ENCODE measurements at regions not wholly inside any gene's neighbourhood (a gene's known extent, or its start where the extent isn't known, plus 50 kb on each side); places are given as distances from the start of the nearest gene placed in this dataset.
"Not testable (repeated sequence)": the region's sequence is repeated elsewhere in the genome, so short reads cannot be mapped to it uniquely, and the experiment has no call there.

- no peaks in the 10 kb centered on the region for H3K4me1 Mint-ChIP-seq
- DNase-seq (no peak), ATAC-seq (no peak)
- H3K27ac Mint-ChIP-seq = no peak overlapping the region
- no peaks in the 10 kb centered on the region for H3K36me3 Mint-ChIP-seq
- no peak overlapping the region for H3K4me3 Mint-ChIP-seq
- no peaks in the 10 kb centered on the region for H3K27me3 Mint-ChIP-seq
- POLR2A ChIA-PET = no interaction called here
- H3K9me3 Mint-ChIP-seq = peaks cover 3 to 47% (median 19%) of the 10 kb centered on the region in 9 donors
Observed at GRCh38 chr11:29255401-29255800, 761.4 kb downstream of the KCNA4 start.

GRCh38 chr11:29251738-29252137 is 765.1 kb downstream of the KCNA4 start:
- Mint-ChIP-seq H3K27me3 (no peaks in the 10 kb centered on the region), H3K27ac (no peak overlapping the region), H3K9me3 (peaks cover 4 to 26% (median 12%) of the 10 kb centered on the region in 9 donors), H3K4me1 (no peaks in the 10 kb centered on the region), H3K4me3 (no peak overlapping the region), H3K36me3 (no peaks in the 10 kb centered on the region)
- ATAC-seq = no peak
- POLR2A ChIA-PET = no interaction called here
- no peak for DNase-seq

- no peak for ATAC-seq
- H3K27ac Mint-ChIP-seq = no peak overlapping the region
- H3K9me3 Mint-ChIP-seq = peaks cover 3 to 30% (median 12%) of the 10 kb centered on the region in 9 donors
- POLR2A ChIA-PET = no interaction called here
- H3K36me3 Mint-ChIP-seq = no peaks in the 10 kb centered on the region
- no peak for DNase-seq
- no peaks in the 10 kb centered on the region for H3K27me3 Mint-ChIP-seq
- no peak overlapping the region for H3K4me3 Mint-ChIP-seq
- H3K4me1 Mint-ChIP-seq = no peaks in the 10 kb centered on the region
Observed at GRCh38 chr11:29249713-29250112, 767.1 kb downstream of the KCNA4 start.

- H3K4me1 Mint-ChIP-seq = no peaks in the 10 kb centered on the region
- POLR2A ChIA-PET = no interaction called here
- H3K36me3 Mint-ChIP-seq = no peaks in the 10 kb centered on the region
- no peaks in the 10 kb centered on the region for H3K27me3 Mint-ChIP-seq
- no peak for ATAC-seq
- no peak overlapping the region for H3K4me3 Mint-ChIP-seq
- H3K9me3 Mint-ChIP-seq = peaks cover 2 to 34% (median 9%) of the 10 kb centered on the region in 9 donors
- no peak for DNase-seq
- no peak overlapping the region for H3K27ac Mint-ChIP-seq
Observed at GRCh38 chr11:29244355-29244754, 772.5 kb downstream of the KCNA4 start.

- Mint-ChIP-seq H3K36me3 (no peaks in the 10 kb centered on the region), H3K9me3 (peaks cover 0 to 34% (median 9%) of the 10 kb centered on the region in 9 donors), H3K27ac (no peak overlapping the region), H3K4me1 (no peaks in the 10 kb centered on the region), H3K27me3 (no peaks in the 10 kb centered on the region), H3K4me3 (no peak overlapping the region)
- no peak for ATAC-seq
- no peak for DNase-seq
- POLR2A ChIA-PET = no interaction called here
Observed at GRCh38 chr11:29243616-29244015, 773.2 kb downstream of the KCNA4 start.

GRCh38 chr11:29231991-29232390 is 784.8 kb downstream of the KCNA4 start:
- no peak for ATAC-seq
- no peak overlapping the region for H3K4me3 Mint-ChIP-seq

GRCh38 chr11:29231586-29231985 is 785.2 kb downstream of the KCNA4 start:
- H3K4me1 Mint-ChIP-seq = no peaks in the 10 kb centered on the region
- H3K9me3 Mint-ChIP-seq = peaks cover 1 to 54% (median 8%) of the 10 kb centered on the region in 9 donors
- no peaks in the 10 kb centered on the region for H3K36me3 Mint-ChIP-seq
- no peak overlapping the region for H3K27ac Mint-ChIP-seq
- DNase-seq = no peak
- POLR2A ChIA-PET = no interaction called here
- H3K27me3 Mint-ChIP-seq = no peaks in the 10 kb centered on the region
- H3K4me3 Mint-ChIP-seq = no peak overlapping the region
- ATAC-seq = no peak

More at GRCh38 chr11:29231991-29232390, 784.8 kb downstream of the KCNA4 start:
- H3K4me1 Mint-ChIP-seq = no peaks in the 10 kb centered on the region
- no peaks in the 10 kb centered on the region for H3K27me3 Mint-ChIP-seq
- DNase-seq = no peak
- no peaks in the 10 kb centered on the region for H3K36me3 Mint-ChIP-seq
- no peak overlapping the region for H3K27ac Mint-ChIP-seq
- POLR2A ChIA-PET = no interaction called here
- peaks cover 3 to 54% (median 10%) of the 10 kb centered on the region in 9 donors for H3K9me3 Mint-ChIP-seq

- Mint-ChIP-seq H3K27me3 (no peaks in the 10 kb centered on the region), H3K27ac (no peak overlapping the region), H3K9me3 (peaks cover 0 to 59% (median 7%) of the 10 kb centered on the region in 9 donors), H3K4me1 (no peaks in the 10 kb centered on the region), H3K36me3 (no peaks in the 10 kb centered on the region), H3K4me3 (no peak overlapping the region)
- ATAC-seq = no peak
- POLR2A ChIA-PET = no interaction called here
- DNase-seq = no peak
Observed at GRCh38 chr11:29227811-29228210, 789.0 kb downstream of the KCNA4 start.

GRCh38 chr11:29224739-29225384 is 792.0 kb downstream of the KCNA4 start:
- H3K9me3 Mint-ChIP-seq = peaks cover 9 to 53% (median 17%) of the 10 kb centered on the region in 9 donors
- POLR2A ChIA-PET = no interaction called here
- ATAC-seq = no peak

GRCh38 chr11:29219531-29219930 is 797.3 kb downstream of the KCNA4 start:
- H3K4me3 Mint-ChIP-seq, ATAC-seq, DNase-seq, H3K27ac Mint-ChIP-seq, H3K4me1 Mint-ChIP-seq, H3K27me3 Mint-ChIP-seq, H3K36me3 Mint-ChIP-seq, POLR2A ChIA-PET: not testable (repeated sequence)
- H3K9me3 Mint-ChIP-seq = peaks cover 9 to 58% (median 21%) of the 10 kb centered on the region in 9 donors

More at GRCh38 chr11:29224739-29225384, 792.0 kb downstream of the KCNA4 start:
- Mint-ChIP-seq H3K36me3 (no peaks in the 10 kb centered on the region), H3K4me3 (no peak overlapping the region), H3K27ac (no peak overlapping the region), H3K4me1 (no peaks in the 10 kb centered on the region), H3K27me3 (no peaks in the 10 kb centered on the region)
- no peak for DNase-seq

- no peaks in the 10 kb centered on the region for H3K27me3 Mint-ChIP-seq
- H3K27ac Mint-ChIP-seq = no peak overlapping the region
- no peaks in the 10 kb centered on the region for H3K36me3 Mint-ChIP-seq
- H3K9me3 Mint-ChIP-seq = peaks cover 9 to 49% (median 22%) of the 10 kb centered on the region in 9 donors
- POLR2A ChIA-PET = no interaction called here
- ATAC-seq (no peak), DNase-seq (no peak)
- H3K4me1 Mint-ChIP-seq = no peaks in the 10 kb centered on the region
- no peak overlapping the region for H3K4me3 Mint-ChIP-seq
Observed at GRCh38 chr11:29217901-29218300, 798.9 kb downstream of the KCNA4 start.

- Mint-ChIP-seq H3K27me3 (no peaks in the 10 kb centered on the region), H3K27ac (no peak overlapping the region), H3K4me3 (no peak overlapping the region), H3K4me1 (no peaks in the 10 kb centered on the region), H3K9me3 (peaks cover 8 to 32% (median 15%) of the 10 kb centered on the region in 9 donors), H3K36me3 (no peaks in the 10 kb centered on the region)
- DNase-seq (no peak), ATAC-seq (no peak)
- POLR2A ChIA-PET = no interaction called here
Observed at GRCh38 chr11:29214833-29215232, 802.0 kb downstream of the KCNA4 start.

- POLR2A ChIA-PET = no interaction called here
Observed at GRCh38 chr11:29211202-29211601, 805.6 kb downstream of the KCNA4 start.

GRCh38 chr11:29210426-29210825 is 806.4 kb downstream of the KCNA4 start:
- ATAC-seq (no peak), DNase-seq (no peak)
- no peak overlapping the region for H3K4me3 Mint-ChIP-seq
- H3K27me3 Mint-ChIP-seq = no peaks in the 10 kb centered on the region
- no peak overlapping the region for H3K27ac Mint-ChIP-seq
- POLR2A ChIA-PET = no interaction called here
- no peaks in the 10 kb centered on the region for H3K4me1 Mint-ChIP-seq
- peaks cover 3 to 22% (median 10%) of the 10 kb centered on the region in 9 donors for H3K9me3 Mint-ChIP-seq
- H3K36me3 Mint-ChIP-seq = no peaks in the 10 kb centered on the region

More at GRCh38 chr11:29211202-29211601, 805.6 kb downstream of the KCNA4 start:
- no peaks in the 10 kb centered on the region for H3K27me3 Mint-ChIP-seq
- no peaks in the 10 kb centered on the region for H3K4me1 Mint-ChIP-seq
- ATAC-seq (no peak), DNase-seq (no peak)
- H3K9me3 Mint-ChIP-seq = peaks cover 2 to 26% (median 12%) of the 10 kb centered on the region in 9 donors
- H3K36me3 Mint-ChIP-seq = no peaks in the 10 kb centered on the region
- H3K4me3 Mint-ChIP-seq = no peak overlapping the region
- no peak overlapping the region for H3K27ac Mint-ChIP-seq
